HG02610 (cell line): ENCODE measurements at regions not wholly inside any gene's neighbourhood (a gene's known extent, or its start where the extent isn't known, plus 50 kb on each side); places are given as distances from the start of the nearest gene placed in this dataset.

Experiments used
- ATAC-seq: cut with Tn5 transposase; IDR thresholded peaks from one replicate; pipeline ENCODE4 v1.9.1; 2021; ENCODE audit warnings: mild to moderate bottlenecking, moderate library complexity; ENCODE audit not compliant: unreplicated experiment

DNA sequence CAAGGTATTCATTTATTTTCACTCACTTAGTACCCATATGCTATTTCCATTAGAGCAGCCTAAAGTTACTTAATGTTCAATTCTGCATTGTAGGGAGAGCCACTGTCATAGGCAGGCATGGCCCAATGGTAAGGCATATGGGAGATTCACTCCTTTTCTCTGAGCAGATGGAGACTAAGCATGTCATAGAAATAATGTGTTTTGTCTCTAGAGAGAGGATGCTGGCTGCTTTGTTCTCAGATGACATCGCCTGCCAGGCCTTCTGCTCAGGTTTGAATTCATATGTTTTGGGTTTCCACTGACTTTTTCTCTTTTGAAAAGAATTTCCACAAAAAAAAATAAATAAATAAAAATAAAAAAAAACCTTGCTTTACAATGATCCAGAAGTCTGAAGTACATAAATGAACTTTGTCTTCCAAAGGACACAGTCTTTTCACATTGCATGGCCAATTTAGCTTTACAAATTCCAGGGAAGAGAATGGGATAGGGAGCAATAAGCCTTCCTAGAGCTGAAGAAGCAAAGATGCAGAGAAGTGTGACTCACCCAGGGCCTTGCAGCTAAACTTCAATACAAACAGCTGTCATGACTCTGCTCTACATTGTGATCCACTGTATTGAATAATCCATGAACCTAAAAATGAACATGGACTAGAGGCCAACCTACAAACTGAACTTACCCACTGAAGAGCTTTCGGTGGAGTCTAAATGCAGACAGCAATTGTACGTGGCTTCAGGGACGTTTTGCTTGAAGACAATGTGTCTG lies 422.5 kb downstream of the CMPK2 start:
- no peak for ATAC-seq

DNA sequence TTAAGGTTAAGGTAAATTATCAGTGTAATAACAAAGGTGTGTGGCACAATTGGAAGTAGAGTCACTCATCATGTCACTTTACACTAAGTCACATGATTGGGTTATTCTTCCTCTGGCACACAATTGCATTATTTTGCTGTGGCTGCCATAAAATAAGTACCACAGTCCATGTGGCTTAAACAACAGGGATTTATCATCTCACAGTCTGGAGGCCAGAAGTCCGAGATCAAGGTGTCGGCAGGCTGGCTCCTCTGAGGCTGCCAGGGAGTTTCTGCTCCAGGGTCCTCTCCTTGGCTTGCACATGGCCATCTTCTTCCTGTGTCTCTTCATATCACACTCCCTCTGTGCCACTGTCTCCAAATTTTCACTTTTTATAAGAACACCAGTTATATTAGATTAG lies 421.2 kb downstream of the CMPK2 start:
- ATAC-seq = no peak

DNA sequence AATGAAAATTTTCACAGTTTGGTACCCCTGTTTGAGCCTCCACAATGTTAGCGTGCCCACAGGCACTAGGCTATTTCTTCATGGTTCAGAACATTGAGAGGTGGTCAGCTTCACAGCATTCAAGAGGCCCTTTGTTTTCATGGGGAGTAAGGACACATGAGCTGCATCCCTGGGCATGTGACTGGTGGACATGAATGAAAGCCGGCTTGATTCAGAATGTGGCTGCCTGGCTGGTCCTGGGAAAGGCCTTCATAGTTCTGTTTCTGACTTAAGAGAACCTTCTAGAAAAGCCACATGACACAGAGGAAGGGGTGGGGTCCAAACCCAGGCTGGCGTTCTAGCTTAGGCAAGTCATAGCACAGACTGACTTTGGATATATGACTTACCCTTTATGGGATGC lies 420.6 kb downstream of the CMPK2 start:
- ATAC-seq = no peak

DNA sequence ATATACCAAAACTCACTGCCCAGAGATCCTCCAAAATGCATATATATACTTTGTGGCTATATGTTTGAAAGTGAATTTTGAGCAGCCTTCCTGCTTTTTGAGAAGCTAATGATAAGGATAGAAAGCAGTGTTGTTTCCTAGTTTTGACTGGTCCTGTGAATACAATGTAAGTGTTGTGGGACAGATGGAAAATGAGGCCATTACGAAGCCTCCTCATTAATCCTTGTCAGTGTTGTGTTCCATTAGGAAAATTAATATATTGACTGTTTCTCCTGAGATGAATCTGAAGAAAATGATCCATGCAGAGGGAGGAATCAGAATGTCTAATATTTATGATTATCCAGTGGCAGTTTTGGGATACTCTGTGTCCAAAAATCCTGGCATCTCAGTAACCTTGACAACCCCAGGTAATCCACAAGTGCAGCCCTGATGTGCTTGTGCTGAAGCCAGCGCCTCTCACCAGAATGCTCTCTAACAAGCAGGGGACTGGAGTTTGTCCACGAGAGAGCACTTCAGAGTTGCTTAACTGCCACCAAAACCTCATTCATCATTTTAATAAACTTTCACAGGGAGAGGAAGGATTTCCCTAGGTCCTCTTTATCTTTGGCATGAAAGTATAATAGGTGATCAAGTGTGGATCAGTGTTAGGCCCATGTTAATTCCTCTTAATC lies 418.6 kb downstream of the CMPK2 start:
- ATAC-seq = no peak

DNA sequence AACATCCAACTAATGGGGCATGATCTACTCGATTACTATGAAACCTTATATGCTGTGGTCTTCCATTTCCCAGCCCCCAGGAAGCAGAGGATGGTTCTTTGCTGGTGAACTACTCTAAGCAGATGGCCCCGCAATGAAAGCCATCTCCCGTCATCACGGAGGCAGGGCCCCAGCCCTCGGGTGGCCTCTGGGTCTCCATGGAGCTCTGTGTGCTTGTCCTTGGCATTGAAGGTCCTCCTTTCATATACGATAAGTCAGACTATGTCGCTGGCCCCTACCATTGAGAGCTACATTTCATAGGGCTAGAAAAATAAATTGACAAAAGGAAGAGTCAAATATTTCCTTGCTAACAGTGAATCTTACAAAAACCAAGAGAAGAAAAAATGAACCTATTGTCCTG lies 416.8 kb downstream of the CMPK2 start:
- no peak for ATAC-seq

DNA sequence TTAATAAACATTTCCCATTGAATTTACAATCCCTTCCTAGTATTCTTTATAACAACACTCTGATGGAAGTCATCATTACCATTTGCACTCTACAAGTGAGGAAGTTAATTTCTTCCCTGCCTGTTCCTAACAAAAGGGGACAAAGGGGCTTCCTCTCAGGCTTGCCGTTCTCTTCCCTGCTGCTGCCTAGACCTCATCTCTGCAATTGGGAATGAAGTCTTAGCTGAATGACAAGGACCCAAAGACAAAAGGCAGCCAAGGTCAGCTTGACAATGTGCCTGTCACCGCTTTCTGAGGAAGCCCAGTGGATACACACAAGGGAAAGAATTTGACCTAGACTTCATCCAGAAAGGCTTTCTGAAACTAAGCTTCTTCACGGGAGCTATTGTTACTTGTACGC lies 416.4 kb downstream of the CMPK2 start:
- no peak for ATAC-seq

DNA sequence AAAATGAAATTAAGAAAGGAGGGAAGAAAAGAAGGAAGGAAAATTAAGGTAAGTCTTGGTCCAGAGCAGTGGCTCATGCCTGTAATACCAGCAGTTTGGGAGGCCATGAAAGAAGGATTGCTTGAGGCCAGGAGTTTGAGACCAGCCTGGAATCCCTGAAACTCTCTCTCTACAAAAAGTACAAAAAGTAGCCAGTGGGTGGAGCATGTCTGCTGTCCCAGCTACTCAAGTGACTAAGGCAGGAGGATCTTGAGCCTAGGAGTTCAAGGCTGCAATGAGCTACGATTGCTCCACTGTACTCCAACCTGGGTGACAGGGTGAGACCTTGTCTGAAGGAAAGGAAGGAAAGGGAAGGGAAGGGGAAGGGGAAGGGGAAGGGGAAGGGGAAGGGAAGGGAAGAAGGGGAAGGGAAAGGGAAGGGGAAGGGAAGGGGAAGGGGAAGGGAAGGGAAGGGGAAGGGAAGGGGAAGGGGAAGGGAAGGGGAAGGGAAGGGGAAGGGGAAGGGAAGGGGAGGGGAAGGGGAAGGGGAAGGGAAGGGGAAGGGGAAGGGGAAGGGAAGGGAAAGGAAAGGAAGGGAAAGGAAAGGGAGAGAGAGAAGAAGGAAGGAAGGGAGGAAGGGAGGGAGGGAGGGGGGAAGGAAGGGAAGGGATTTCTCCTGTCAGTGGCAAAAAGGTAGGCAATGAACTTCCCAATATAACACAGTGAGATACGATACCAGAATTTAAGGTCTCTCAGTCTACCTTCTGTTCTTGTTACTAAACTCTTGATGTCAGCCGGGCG lies 412.8 kb downstream of the CMPK2 start:
- no peak for ATAC-seq

DNA sequence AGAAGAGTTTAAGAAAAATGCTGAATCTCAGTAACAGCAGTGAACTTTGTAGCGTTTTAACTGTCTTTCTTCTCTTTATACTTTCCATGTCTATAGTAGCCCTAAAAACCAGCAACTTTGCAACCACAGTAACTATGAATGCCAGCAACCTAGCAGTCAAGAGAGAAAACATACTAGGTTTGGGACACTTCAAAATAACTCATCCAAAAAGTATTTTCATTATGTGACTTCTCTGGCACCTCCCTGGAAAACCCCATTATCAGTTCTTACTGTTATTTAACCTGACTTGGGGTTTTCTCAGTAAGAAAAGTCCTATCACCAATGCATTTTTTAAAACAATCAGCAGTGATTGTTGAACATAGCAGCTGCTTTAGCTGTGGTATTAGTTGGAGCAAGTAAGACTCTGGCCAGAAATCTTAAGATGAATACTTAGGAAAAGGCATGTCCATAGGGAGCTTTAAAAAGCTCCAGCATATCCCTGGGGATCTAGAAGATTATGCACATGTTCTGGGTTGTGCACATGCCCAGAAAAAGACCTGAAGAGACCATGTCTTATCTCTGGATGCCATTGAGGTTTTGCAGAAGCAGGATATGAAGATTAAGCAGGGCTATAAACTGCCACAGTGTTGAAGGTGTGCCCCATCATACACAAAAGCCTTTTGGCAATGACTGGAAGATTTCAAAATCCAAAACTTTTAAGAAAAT lies 411.3 kb downstream of the CMPK2 start:
- peak; percentile 68 for ATAC-seq

DNA sequence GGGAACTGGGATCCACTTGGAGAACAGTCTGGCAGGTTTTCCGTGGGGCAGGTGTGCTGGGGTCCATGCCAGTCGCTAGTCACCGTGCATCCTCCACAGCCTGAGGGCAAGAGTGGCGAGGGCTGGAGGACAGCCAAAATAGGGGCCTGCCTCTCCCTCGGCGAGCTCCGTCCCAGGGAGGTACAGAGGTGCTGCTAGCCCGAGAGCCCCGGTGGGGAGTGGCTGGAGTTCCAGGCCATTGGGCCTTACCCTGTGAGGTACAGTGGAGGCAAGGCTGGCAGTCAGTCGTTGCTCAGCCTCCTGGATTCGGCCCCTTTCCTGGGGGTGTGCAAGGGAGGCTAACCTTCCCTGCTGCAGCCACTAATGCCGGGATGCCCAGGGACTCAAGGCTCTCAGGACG lies 406.6 kb downstream of the CMPK2 start:
- no peak for ATAC-seq

DNA sequence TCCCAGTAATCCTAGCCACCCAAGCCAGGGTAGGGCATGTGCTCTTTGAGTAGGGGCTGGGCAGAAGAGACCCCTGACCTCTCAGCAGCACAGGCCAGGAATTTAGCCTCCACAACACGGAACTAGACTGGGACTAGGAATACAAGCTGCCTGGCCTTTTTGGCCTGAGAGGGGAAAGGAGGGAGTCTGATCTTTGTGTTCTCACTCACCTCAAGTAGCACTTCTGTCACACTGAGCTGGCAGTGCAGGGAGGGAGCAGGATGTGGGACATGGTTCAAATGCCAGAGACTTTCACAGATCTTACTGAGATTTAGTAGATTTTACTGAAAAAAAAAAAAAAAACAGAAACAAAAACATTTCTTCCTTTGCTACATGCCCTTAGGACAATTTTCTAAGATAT lies 395.2 kb downstream of the CMPK2 start:
- ATAC-seq = no peak

DNA sequence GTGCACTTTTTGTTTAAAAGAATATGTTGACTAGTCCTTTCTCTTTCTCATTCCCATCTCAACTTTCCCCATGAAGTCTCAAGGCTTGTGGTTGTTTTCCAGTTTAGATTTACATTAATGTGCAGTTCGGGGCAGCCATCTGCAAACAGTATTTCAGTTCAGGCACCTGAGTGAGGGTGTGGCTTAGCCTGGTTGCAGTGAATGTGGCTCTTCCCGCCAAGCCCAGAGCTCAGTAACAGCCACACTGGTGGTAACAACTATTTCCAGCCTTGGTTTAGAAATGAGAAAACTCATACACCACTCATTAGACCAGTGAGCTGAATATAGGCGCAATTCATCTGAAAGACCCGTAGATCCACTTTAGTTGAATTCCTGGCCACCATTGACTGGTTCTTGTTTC lies 394.3 kb downstream of the CMPK2 start:
- no peak for ATAC-seq

DNA sequence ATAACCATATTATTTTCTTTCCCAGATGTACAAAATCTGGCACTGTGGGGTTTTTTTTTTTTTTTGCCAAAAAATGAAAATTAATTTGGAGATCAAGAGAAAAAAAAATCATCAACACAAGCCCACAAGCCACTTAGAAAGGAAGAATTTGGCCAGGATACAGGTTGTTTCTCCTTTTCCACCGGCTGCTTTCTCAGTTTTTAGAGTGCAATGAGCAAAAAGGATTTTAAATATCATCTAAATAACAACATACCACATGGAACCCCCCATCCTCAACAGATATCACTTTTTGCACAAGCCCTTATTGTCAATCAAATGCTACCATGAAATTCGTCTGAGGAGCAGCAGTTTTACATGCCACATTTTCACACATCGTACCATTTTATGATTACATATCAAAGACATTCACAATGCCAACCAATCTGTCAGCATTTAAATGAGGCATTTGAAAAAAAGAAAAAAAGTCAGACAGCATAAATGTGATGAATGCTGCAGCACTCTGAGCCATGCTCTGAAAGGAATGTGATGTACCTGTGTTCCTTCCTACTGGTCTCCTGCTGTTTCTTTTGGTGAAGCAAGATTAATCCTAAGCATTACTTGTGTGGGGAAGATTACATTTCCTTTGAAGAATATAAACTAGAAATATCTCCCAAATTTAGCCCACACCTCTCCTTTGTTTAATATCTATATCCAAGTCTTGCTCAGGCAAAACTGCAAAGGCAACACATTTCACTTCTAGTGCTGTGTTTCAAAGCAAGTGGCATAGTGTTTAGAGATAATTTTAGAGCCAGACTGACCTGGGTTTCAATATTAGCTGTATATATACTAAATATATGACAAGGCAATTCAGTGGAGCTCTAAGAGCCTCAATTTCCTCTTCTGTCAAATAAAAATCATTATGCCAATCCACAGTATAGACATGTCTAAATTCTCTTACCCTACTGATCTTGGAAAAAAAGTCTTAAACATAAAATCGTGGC lies 391.3 kb downstream of the CMPK2 start:
- peak; percentile 41 for ATAC-seq

DNA sequence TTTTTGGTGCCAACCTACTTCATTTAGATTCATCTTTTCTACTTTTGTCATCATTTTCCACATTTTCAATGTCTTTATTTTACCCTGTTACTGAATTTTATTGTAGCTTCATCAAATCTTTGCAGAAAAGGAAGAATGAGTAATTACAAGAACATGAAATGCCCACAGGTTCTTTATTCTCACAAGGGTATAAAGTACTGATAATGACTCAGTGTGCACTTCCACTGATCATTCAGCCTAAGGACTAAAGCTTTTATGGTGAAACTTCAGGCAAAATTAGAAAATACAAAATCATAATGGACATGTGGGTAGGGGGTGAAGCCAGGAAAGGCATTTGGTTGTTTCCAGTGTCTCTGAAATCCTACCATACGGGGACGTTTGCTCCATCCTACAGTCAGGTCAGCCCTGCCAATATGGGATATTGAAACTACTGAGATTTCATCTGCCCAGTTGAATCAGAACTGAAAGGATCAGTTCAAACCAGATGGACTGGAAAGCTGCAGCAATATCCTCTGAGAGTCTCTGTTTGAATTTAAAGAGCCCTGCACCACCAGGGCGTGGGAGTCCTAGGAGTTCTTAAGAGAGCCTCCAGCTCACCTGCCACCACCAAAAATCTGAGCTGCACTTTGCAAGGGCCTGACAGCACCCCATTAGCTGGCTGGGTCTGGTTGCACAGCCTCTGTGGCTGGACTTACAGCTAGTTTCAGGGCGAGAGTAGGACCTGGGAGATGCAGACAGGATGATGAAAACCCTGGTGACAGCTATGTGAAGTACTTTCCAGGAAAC lies 390.4 kb downstream of the CMPK2 start:
- ATAC-seq = peak; percentile 59

DNA sequence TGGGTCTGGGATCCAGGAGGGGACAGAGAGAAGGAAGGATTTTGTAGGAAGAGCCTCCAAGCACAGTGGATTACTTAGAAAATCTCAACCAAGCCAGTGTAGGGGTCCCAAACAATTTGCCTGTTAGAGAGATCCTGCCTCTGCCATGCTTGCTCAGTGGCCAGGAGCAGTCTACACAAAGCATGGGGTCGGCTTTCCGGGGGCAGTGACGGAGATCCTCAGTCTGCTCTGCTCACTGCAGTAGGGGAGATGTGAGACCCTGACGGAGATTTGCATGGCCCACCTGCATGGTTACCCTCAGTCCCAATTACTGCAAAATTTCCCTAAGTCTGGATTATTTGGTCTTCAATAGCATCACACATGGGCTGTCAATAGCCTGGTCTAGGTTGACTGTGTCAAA lies 385.2 kb downstream of the CMPK2 start:
- no peak for ATAC-seq

DNA sequence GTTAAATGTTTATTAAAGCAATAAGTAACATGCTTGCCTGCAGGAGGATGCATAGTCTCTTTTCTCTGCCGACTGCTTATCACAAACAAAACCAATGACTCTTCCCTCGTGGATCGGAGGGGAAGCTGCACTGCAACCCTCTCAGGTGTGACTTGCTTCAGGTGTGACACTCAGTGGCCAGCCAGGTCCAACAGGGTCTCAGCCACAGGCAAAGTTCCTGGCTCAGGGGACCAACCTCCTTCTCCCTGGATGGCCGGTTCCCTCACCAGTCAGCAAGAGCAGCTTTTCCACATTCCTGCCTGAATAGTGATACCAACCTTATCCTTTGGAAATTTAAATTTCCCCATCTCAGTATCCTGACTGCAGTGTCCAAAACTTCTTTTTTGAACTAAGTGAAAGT lies 383.5 kb downstream of the CMPK2 start:
- no peak for ATAC-seq

DNA sequence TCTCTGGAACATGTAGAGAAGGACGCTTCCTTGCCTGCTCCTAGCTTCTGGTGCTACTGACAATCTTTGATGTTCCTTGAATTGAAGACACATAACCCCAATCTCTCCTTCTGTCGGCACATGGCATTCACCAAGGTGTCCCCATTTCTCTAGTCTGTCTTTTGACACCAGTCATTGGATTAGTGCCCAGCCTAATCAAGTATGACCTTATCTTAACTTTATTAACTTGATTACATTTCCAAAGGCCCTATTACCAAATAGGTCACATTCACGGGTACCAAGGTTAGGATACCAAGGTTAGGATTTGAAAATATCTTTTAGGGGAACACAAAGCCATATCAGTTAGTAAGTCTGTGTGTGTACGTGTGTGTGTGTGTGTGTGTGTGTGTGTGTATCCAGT lies 377.9 kb downstream of the CMPK2 start:
- ATAC-seq = no peak

DNA sequence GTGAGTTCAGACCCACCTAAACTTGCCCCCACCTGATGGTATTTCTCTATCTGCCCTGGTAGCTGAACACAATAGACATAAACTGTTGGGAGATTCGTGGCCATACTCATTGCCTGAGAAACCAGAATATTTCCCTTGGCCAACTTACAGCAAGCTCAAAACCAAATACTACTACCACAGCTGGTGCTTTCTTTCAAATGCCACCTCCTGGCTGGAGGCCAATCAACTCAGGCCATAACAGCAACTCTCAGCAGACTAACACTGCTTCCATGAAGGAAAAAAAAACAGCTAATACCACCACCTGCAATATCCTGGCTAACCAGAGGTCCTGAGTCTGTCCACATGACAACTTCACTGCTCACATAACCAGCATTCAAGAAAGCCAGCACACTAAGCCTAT lies 373.1 kb downstream of the CMPK2 start:
- no peak for ATAC-seq

DNA sequence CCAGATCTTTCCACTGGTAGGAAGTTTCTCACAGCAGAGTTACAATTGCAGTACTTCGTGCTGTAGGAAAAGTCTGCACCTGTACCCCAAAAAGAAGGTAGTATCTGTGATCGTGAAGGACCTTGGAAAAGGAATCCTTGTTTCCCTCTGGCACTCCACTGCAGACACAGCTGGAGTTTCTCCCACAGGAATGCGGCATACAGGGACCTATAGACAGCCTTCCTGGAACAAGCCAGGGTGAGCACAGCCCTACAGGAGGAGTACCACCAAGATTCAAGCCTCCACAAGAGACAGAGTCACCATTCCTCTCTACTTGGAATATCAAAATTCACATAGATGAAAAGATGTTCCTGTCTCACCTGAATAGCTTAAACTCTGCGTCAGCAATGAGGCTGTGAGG lies 372.4 kb downstream of the CMPK2 start:
- no peak for ATAC-seq

DNA sequence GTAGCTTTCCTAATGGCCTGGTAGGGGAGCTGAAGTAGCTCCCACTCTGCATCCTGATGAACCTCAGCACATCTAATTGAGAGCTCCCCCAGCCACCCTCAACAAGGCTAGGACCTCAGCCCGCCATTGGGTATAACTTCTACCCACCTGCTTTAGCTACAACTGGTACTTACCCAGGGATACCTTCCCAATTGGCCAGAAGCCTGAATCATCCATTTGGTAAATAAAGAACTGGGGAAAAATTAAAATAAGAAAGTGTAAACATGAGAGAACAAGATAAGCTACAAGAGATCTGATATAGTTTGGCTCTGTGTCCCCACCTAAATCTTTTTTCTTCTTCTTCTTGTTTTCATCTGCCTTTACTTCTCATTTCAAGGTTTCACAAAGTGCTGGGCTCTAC lies 372.0 kb downstream of the CMPK2 start:
- ATAC-seq = no peak
